ENCODE measurements at regions not wholly inside any gene's neighbourhood (a gene's known extent, or its start where the extent isn't known, plus 50 kb on each side); places are given as distances from the start of the nearest gene placed in this dataset.

DNA sequence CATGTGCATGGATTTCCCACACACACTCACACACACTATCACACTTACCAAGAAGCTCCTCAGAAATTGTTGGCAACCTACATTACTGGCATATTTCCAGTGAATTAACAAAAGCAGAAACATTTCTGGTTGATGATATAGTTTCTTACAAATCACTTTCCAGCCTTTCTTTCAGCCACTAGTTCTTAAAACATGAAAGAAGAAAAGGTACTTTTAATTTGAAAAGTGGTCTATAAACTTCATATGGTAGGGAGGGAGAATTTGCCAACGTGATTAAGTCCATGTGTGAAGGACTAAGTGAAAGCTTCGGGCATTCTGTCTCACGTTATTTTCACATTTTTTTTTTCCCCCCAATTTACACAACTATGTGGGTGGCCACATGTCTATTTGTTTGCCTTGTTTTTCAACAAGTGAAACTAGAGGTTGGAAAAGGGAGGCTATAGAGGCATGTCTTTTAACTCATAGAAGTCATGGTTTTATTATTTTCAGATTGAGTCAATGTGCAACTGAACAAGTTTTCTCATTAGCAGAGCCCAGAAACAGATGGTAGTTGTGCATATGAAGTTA, 832.1 kb upstream of the INTU start:
- no TSS peak for BruUV-seq (replicated peaks)
- CTCF ChIA-PET (ENCODE audit: low intra/inter-chr PET ratio, low total read pairs), result no interaction called here
- DNase-seq (ENCODE audit: low spot score) (no peak), FAIRE-seq (no peak), ATAC-seq (no peak)
- intact Hi-C loops (cut with micrococcal nuclease; ENCODE audit: unreplicated experiment) (no loop called here), in situ Hi-C loops (cut with HindIII; ENCODE audit: extremely low pct_ligation_motif_present, low pct_unique_long_range_greater_than_20kb) (no loop called here)
- POLR2A ChIA-PET, result no interaction called here
- H3K9ac ChIP-seq (ENCODE audit: insufficient read depth, low read depth, low read length), result no peak overlapping the region
- H4K20me1 ChIP-seq (ENCODE audit: insufficient read depth, low read length), result no peaks in the 10 kb centered on the region
- H3K27ac ChIP-seq (ENCODE audit: extremely low read length, insufficient read depth, low read length), result no peak overlapping the region
- H3K36me3 ChIP-seq (replicated peaks in 1 of 2; ENCODE audit: control insufficient read depth in 1 of 2, insufficient read depth in 2 of 2, low read length in 2 of 2), result no peaks in the 10 kb centered on the region
- TF ChIP-seq, protein P1, sequence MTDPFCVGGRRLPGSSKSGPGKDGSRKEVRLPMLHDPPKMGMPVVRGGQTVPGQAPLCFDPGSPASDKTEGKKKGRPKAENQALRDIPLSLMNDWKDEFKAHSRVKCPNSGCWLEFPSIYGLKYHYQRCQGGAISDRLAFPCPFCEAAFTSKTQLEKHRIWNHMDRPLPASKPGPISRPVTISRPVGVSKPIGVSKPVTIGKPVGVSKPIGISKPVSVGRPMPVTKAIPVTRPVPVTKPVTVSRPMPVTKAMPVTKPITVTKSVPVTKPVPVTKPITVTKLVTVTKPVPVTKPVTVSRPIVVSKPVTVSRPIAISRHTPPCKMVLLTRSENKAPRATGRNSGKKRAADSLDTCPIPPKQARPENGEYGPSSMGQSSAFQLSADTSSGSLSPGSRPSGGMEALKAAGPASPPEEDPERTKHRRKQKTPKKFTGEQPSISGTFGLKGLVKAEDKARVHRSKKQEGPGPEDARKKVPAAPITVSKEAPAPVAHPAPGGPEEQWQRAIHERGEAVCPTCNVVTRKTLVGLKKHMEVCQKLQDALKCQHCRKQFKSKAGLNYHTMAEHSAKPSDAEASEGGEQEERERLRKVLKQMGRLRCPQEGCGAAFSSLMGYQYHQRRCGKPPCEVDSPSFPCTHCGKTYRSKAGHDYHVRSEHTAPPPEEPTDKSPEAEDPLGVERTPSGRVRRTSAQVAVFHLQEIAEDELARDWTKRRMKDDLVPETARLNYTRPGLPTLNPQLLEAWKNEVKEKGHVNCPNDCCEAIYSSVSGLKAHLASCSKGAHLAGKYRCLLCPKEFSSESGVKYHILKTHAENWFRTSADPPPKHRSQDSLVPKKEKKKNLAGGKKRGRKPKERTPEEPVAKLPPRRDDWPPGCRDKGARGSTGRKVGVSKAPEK (CRISPR knock-in tag; IDR thresholded peaks at IDR 0.05; ENCODE audit: borderline replicate concordance), result no peak
- TF ChIP-seq MIER2 (CRISPR knock-in tag; IDR thresholded peaks at IDR 0.05) (no peak), MYC (CRISPR knock-in tag; IDR thresholded peaks at IDR 0.05; ENCODE audit: borderline replicate concordance) (no peak), NFE2 (CRISPR knock-in tag; IDR thresholded peaks at IDR 0.05) (no peak), ZSCAN20 (CRISPR knock-in tag; IDR thresholded peaks at IDR 0.05; ENCODE audit: borderline replicate concordance) (no peak), KMT2B (CRISPR knock-in tag; IDR thresholded peaks at IDR 0.05) (no peak), RARG (CRISPR knock-in tag; IDR thresholded peaks at IDR 0.05; ENCODE audit: low read depth) (no peak), ZNF264 (CRISPR knock-in tag; IDR thresholded peaks at IDR 0.05) (no peak), KDM6A (CRISPR knock-in tag; IDR thresholded peaks at IDR 0.05; ENCODE audit: low read depth) (no peak), SIN3B (IDR thresholded peaks at IDR 0.05; ENCODE audit: low read length) (no peak)
- no peaks in the 10 kb centered on the region for H3K9me3 ChIP-seq (ENCODE audit: low read length)
- H2AFZ ChIP-seq (ENCODE audit: low read length), result no peak overlapping the region
- WGBS (ENCODE audit: low lambda C conversion rate), result 2% methylated on average over 3 of the region's 3 CpGs
- H3K4me3 ChIP-seq (replicated peaks in 1 of 3; ENCODE audit: insufficient read depth in 1 of 3, low read depth in 2 of 3, low read length in 3 of 3), result no peak overlapping the region
- no peak overlapping the region for H3K4me2 ChIP-seq (ENCODE audit: low read depth, low read length)
- H3K27me3 ChIP-seq (ENCODE audit: control insufficient read depth in 1 of 2, insufficient read depth in 2 of 2, low read length in 2 of 2), result no peaks in the 10 kb centered on the region
- no peaks in the 10 kb centered on the region for H3K4me1 ChIP-seq (ENCODE audit: insufficient read depth, low read length)
- H3K79me2 ChIP-seq (ENCODE audit: insufficient read depth, low read length), result no peaks in the 10 kb centered on the region
